K562 (cell line): ENCODE measurements at regions not wholly inside any gene's neighbourhood (a gene's known extent, or its start where the extent isn't known, plus 50 kb on each side); places are given as distances from the start of the nearest gene placed in this dataset.

Experiments
- ATAC-seq: fragments of 200-7000 bp; cut with Tn5 transposase; 3 replicates; pipeline ENCODE4 v1.9.1; 2020; ENCODE audit warnings: moderate library complexity
- BruUV-seq: library from RNA; stranded (reverse); fragments of 400-500 nt; replicated peaks from 2 replicates; lab custom pipeline; 2021; lab: Mats Ljungman, UMichigan
- CTCF ChIA-PET: fragments of 300-600 bp; formaldehyde crosslinking; extraction: SDS; loops from one replicate; lab custom pipeline; 2021; ENCODE audit warnings: low intra/inter-chr PET ratio; lab: Yijun Ruan, JAX
- POLR2A ChIA-PET: fragments of 300-600, 350-650 bp; sonication (Branson Sonifier 250); formaldehyde crosslinking; extraction: SDS; loops from one replicate; lab custom pipeline; 2021; ENCODE audit warnings: antibody characterized with exemption, inconsistent platforms; lab: Yijun Ruan, JAX
- DNase-seq, 4 experiments: peaks; one replicate each; pipeline versions ENCODE4 v3.0.0 to v3.0.0-alpha.2; 2011 to 2018; ENCODE audit warnings: low spot score in 3 of 4, mixed read lengths in 3 of 4; ENCODE audit errors: extremely low read depth in 1 of 4
- FAIRE-seq: peaks from 2 replicates; lab custom pipeline; 2011; peaks lifted over from hg19 to GRCh38; lab: Jason Lieb, UNC
- H2AFZ ChIP-seq: 2 replicates; pipeline ENCODE4 v1.6.0; 2011; ENCODE audit warnings: low read depth, low read length, control low read depth, inconsistent platforms
- H3K27ac ChIP-seq: fragments of 200-600 bp; 3 replicates; pipeline ENCODE4 v1.8.0; 2011; ENCODE audit warnings: low read depth, mild to moderate bottlenecking, control low read depth, inconsistent platforms, low read length, moderate library complexity, mixed read lengths; ENCODE audit errors: extremely low read depth
- H3K27me3 ChIP-seq, 2 experiments: fragments of 300-600 bp in 1 of 2; 2 replicates in 1 of 2; 3 replicates in 1 of 2; pipeline versions ENCODE4 v1.6.0 to v1.8.0; 2011; ENCODE audit warnings: inconsistent platforms in 2 of 2, low read length in 2 of 2, mild to moderate bottlenecking in 1 of 2, mixed read lengths in 1 of 2, moderate library complexity in 1 of 2; ENCODE audit not compliant: control insufficient read depth in 2 of 2, insufficient read depth in 2 of 2
- H3K36me3 ChIP-seq: fragments of 300-600 bp; 3 replicates; pipeline ENCODE4 v1.8.0; 2011; ENCODE audit warnings: mild to moderate bottlenecking, low read length, inconsistent platforms; ENCODE audit not compliant: control insufficient read depth, insufficient read depth
- H3K4me1 ChIP-seq, 2 experiments: fragments of 200-600 bp in 1 of 2; replicated peaks in 1 of 2; 2 replicates in 1 of 2; 3 replicates in 1 of 2; pipeline versions ENCODE4 v1.5.1 to v1.8.0; 2011; ENCODE audit warnings: inconsistent platforms in 2 of 2, low read length in 2 of 2, mild to moderate bottlenecking in 1 of 2, mixed read lengths in 1 of 2, moderate library complexity in 1 of 2; ENCODE audit not compliant: control insufficient read depth in 2 of 2, insufficient read depth in 2 of 2
- H3K4me2 ChIP-seq: 2 replicates; pipeline ENCODE4 v1.6.1; 2011; ENCODE audit warnings: low read length, control low read depth, inconsistent platforms, mixed read lengths; ENCODE audit not compliant: insufficient read depth
- H3K4me3 ChIP-seq: fragments of 200-600 bp; sonication (generic), shearing (Covaris generic); 2 replicates; pipeline ENCODE4 v1.5.1; 2016; ENCODE audit warnings: control low read depth, inconsistent platforms
- H3K79me2 ChIP-seq: fragments of 200-600 bp; 3 replicates; pipeline ENCODE4 v1.8.0; 2011; ENCODE audit warnings: low read length, inconsistent platforms; ENCODE audit not compliant: control insufficient read depth, insufficient read depth
- H3K9ac ChIP-seq, 2 experiments: 2 replicates each; pipeline versions ENCODE4 v1.6.0 to v1.6.1; 2011; ENCODE audit warnings: low read depth in 2 of 2, low read length in 2 of 2, control low read depth in 1 of 2, inconsistent platforms in 1 of 2, mild to moderate bottlenecking in 1 of 2, mixed read lengths in 1 of 2; ENCODE audit not compliant: insufficient read depth in 1 of 2
- H3K9me1 ChIP-seq: one replicate; pipeline ENCODE4 v1.6.0; 2011; ENCODE audit warnings: inconsistent platforms, mild to moderate bottlenecking, low read length, moderate library complexity; ENCODE audit not compliant: control insufficient read depth, insufficient read depth
- H3K9me3 ChIP-seq: replicated peaks from 2 replicates; pipeline ENCODE4 v1.5.1; 2011; ENCODE audit warnings: low read depth, low read length, inconsistent platforms; ENCODE audit not compliant: control insufficient read depth, insufficient read depth
- H4K20me1 ChIP-seq: replicated peaks from 2 replicates; pipeline ENCODE4 v1.6.1; 2011; ENCODE audit warnings: low read length, inconsistent platforms, mixed read lengths; ENCODE audit not compliant: control insufficient read depth, insufficient read depth
- CC2D1A ChIP-seq: fragments of 450-650 bp; IDR thresholded peaks from 2 replicates; pipeline ENCODE4 v1.6.1; 2017; ENCODE audit warnings: mild to moderate bottlenecking
- NRF1 ChIP-seq, 2 experiments: fragments of 450-650 bp; IDR thresholded peaks in 1 of 2; conservative IDR thresholded peaks in 1 of 2; 2 replicates each; pipeline ENCODE4 v1.6.1; 2014; ENCODE audit warnings: mild to moderate bottlenecking in 2 of 2
- PHF20 ChIP-seq: fragments of 450-650 bp; IDR thresholded peaks from 2 replicates; pipeline ENCODE4 v1.6.1; 2018; ENCODE audit not compliant: partially characterized antibody
- SRSF3 ChIP-seq: fragments of 200-400 bp; formaldehyde crosslinking; IDR thresholded peaks from 2 replicates; pipeline ENCODE4 v1.6.1; 2016; ENCODE audit warnings: mild to moderate bottlenecking, low read length, moderate library complexity; ENCODE audit not compliant: insufficient read depth
- ZNF232 ChIP-seq: sonication (generic); formaldehyde crosslinking; IDR thresholded peaks from 2 replicates; pipeline ENCODE4 v1.8.0; 2022; ENCODE audit warnings: mild to moderate bottlenecking, missing genetic modification reagents
- WGBS: fragments of 100-300 bp; shearing (Covaris generic); methylation state at CpG from one replicate; pipeline ENCODE4 v1.1.6; 2016; ENCODE audit warnings: low coverage, mixed read lengths; ENCODE audit not compliant: insufficient coverage; ENCODE audit errors: missing lambda C conversion rate; 5-methylcytosine and 5-hydroxymethylcytosine counted together
- in situ Hi-C: fragments of 300-500 bp; cut with MboI; formaldehyde crosslinking; loops from 4 replicates; pipeline ENCODE4 v1.15.0; 2018; ENCODE audit warnings: inconsistent platforms, mixed read lengths
- intact Hi-C: fragments of 100-400 bp; cut with micrococcal nuclease; formaldehyde crosslinking; loops from 2 replicates; pipeline ENCODE4 v1.14.2; 2022
- TF ChIP-seq, protein P1 (sequence below): fragments of 250-450 bp; sonication (Bioruptor Pico); IDR thresholded peaks from 2 replicates; pipeline ENCODE4 v1.5.0; 2021; ENCODE audit warnings: mild to moderate bottlenecking, borderline replicate concordance
- TF ChIP-seq, protein P2 (sequence below): sonication (generic); formaldehyde crosslinking; IDR thresholded peaks from 2 replicates; pipeline ENCODE4 v1.8.1; 2023; ENCODE audit warnings: missing genetic modification reagents, mild to moderate bottlenecking, borderline replicate concordance

DNA sequence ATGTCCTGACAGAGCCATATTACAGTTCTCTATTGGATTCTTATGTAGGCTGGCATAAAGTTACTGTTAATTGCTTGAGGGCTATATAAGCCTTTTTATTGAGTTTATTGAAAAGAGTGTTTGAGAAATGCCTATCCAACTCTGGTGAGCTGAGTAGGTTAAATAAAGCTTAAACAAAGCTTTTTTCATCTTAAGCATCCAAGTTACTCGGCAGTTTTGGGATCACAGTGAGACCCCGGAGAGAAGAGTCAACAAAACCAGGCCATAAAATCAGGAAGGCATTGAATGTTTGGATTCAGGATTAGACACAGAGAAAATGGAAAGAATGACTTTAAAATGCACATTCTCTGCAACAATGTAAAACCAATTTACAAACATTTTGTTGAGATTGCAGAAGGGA is 588.5 kb downstream of the DACH1 start:
- POLR2A ChIA-PET = no interaction called here
- no peak overlapping the region for H3K27ac ChIP-seq
- no peaks in the 10 kb centered on the region for H3K27me3 ChIP-seq
- H3K9ac ChIP-seq = no peak overlapping the region
- no peak for ATAC-seq
- no TSS peak for BruUV-seq
- H3K36me3 ChIP-seq = no peaks in the 10 kb centered on the region
- no peaks in the 10 kb centered on the region for H3K79me2 ChIP-seq
- no peak for TF ChIP-seq NRF1 (conservative IDR thresholded peaks at IDR 0.05 in 1 of 2, IDR thresholded peaks at IDR 0.05 in 1 of 2)
- TF ChIP-seq, protein P1, sequence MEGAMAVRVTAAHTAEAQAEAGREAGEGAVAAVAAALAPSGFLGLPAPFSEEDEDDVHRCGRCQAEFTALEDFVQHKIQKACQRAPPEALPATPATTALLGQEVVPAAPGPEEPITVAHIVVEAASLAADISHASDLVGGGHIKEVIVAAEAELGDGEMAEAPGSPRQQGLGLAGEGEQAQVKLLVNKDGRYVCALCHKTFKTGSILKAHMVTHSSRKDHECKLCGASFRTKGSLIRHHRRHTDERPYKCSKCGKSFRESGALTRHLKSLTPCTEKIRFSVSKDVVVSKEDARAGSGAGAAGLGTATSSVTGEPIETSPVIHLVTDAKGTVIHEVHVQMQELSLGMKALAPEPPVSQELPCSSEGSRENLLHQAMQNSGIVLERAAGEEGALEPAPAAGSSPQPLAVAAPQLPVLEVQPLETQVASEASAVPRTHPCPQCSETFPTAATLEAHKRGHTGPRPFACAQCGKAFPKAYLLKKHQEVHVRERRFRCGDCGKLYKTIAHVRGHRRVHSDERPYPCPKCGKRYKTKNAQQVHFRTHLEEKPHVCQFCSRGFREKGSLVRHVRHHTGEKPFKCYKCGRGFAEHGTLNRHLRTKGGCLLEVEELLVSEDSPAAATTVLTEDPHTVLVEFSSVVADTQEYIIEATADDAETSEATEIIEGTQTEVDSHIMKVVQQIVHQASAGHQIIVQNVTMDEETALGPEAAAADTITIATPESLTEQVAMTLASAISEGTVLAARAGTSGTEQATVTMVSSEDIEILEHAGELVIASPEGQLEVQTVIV (CRISPR knock-in tag) = no peak
- TF ChIP-seq ZNF232 (CRISPR knock-in tag) = no peak
- no peak for TF ChIP-seq PHF20
- TF ChIP-seq, protein P2, sequence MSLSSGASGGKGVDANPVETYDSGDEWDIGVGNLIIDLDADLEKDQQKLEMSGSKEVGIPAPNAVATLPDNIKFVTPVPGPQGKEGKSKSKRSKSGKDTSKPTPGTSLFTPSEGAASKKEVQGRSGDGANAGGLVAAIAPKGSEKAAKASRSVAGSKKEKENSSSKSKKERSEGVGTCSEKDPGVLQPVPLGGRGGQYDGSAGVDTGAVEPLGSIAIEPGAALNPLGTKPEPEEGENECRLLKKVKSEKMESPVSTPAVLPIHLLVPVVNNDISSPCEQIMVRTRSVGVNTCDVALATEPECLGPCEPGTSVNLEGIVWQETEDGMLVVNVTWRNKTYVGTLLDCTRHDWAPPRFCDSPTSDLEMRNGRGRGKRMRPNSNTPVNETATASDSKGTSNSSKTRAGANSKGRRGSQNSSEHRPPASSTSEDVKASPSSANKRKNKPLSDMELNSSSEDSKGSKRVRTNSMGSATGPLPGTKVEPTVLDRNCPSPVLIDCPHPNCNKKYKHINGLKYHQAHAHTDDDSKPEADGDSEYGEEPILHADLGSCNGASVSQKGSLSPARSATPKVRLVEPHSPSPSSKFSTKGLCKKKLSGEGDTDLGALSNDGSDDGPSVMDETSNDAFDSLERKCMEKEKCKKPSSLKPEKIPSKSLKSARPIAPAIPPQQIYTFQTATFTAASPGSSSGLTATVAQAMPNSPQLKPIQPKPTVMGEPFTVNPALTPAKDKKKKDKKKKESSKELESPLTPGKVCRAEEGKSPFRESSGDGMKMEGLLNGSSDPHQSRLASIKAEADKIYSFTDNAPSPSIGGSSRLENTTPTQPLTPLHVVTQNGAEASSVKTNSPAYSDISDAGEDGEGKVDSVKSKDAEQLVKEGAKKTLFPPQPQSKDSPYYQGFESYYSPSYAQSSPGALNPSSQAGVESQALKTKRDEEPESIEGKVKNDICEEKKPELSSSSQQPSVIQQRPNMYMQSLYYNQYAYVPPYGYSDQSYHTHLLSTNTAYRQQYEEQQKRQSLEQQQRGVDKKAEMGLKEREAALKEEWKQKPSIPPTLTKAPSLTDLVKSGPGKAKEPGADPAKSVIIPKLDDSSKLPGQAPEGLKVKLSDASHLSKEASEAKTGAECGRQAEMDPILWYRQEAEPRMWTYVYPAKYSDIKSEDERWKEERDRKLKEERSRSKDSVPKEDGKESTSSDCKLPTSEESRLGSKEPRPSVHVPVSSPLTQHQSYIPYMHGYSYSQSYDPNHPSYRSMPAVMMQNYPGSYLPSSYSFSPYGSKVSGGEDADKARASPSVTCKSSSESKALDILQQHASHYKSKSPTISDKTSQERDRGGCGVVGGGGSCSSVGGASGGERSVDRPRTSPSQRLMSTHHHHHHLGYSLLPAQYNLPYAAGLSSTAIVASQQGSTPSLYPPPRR (CRISPR knock-in tag) = no peak
- TF ChIP-seq SRSF3 = no peak
- no peak for TF ChIP-seq CC2D1A
- TF ChIP-seq, all 486 proteins: peak for 0
- in situ Hi-C loops (no loop called here), intact Hi-C loops (no loop called here)
- Histone ChIP-seq H3K4me1 (no peaks in the 10 kb centered on the region), H3K4me2 (no peak overlapping the region), H3K9me3 (no peaks in the 10 kb centered on the region), H2AFZ (no peak overlapping the region), H3K9me1 (no peaks in the 10 kb centered on the region), H4K20me1 (no peaks in the 10 kb centered on the region), H3K4me3 (no peak overlapping the region)
- CTCF ChIA-PET = no interaction called here
- WGBS = 0% methylated on average over 2 of the region's 2 CpGs
- FAIRE-seq (no peak), DNase-seq (no peak)
